ENCODE measurements at regions not wholly inside any gene's neighbourhood (a gene's known extent, or its start where the extent isn't known, plus 50 kb on each side); places are given as distances from the start of the nearest gene placed in this dataset.

GRCh38 chr9:75639971-75640610, 250.4 kb upstream of the PCSK5 start:
- Histone ChIP-seq H3K9ac (ENCODE audit: extremely low read depth, insufficient read length, low read length) (no peak overlapping the region), H4K5ac (ENCODE audit: insufficient read length, low read depth, low read length) (no peak overlapping the region), H2BK20ac (ENCODE audit: low read depth, low read length, poor library complexity, severe bottlenecking) (no peak overlapping the region), H4K8ac (replicated peaks; ENCODE audit: insufficient read length, low read depth, low read length) (no peak overlapping the region), H3K14ac (ENCODE audit: insufficient read depth, low read length) (no peak overlapping the region), H3K79me1 (ENCODE audit: insufficient read depth, low read depth, low read length, poor library complexity, severe bottlenecking) (no peaks in the 10 kb centered on the region), H3K23ac (ENCODE audit: insufficient read length, low read depth, low read length) (no peak overlapping the region), H2AK5ac (ENCODE audit: insufficient read length, low read length) (no peak overlapping the region), H3K27me3 (ENCODE audit: insufficient read depth, low read length) (no peaks in the 10 kb centered on the region), H3K4me1 (ENCODE audit: insufficient read depth, low read length) (peaks cover 3% of the 10 kb centered on the region; the same call in 1 of the 2 replicates), H4K20me1 (ENCODE audit: control insufficient read depth, insufficient read depth, insufficient read length) (no peaks in the 10 kb centered on the region), H3K9me3 (ENCODE audit: control insufficient read depth, low read depth, low read length) (no peaks in the 10 kb centered on the region), H3K79me2 (ENCODE audit: insufficient read depth, low read length) (no peaks in the 10 kb centered on the region), H3K4ac (ENCODE audit: low read depth, low read length) (no peak overlapping the region), H3K18ac (ENCODE audit: insufficient read length, low read depth, low read length) (no peak overlapping the region), H3K56ac (ENCODE audit: insufficient read length, low read depth, low read length) (no peak overlapping the region), H3K4me2 (ENCODE audit: insufficient read depth, insufficient read length, low read length) (no peak overlapping the region), H2BK5ac (ENCODE audit: insufficient read length, low read length) (no peak overlapping the region), H4K91ac (ENCODE audit: insufficient read length, low read depth, low read length) (no peak overlapping the region), H2BK120ac (ENCODE audit: low read depth, low read length, poor library complexity, severe bottlenecking) (no peak overlapping the region), H3K27ac (ENCODE audit: insufficient read length, low read depth, low read length) (no peak overlapping the region), H2BK12ac (ENCODE audit: insufficient read length, low read depth, low read length) (no peak overlapping the region), H3T11ph (ENCODE audit: low read length) (no peak overlapping the region), H2AFZ (ENCODE audit: low read length) (no peak overlapping the region), H2BK15ac (ENCODE audit: low read depth, low read length) (no peak overlapping the region), H3K23me2 (ENCODE audit: insufficient read length, low read depth, low read length, poor library complexity, severe bottlenecking) (no peaks in the 10 kb centered on the region)
- H3K27me3 Mint-ChIP-seq (ENCODE audit: low read depth), result no peaks in the 10 kb centered on the region
- no peak overlapping the region for H3K4me3 Mint-ChIP-seq
- H3K27ac Mint-ChIP-seq, result no peak overlapping the region; a peak in 1 of 7 replicates
- H3K4me1 Mint-ChIP-seq, result peaks cover 0 to 12% of the 10 kb centered on the region in 2 experiments; a peak in 2 of 4 replicates
- no peaks in the 10 kb centered on the region for H3K36me3 Mint-ChIP-seq (ENCODE audit: insufficient read depth in 1 of 3, low read depth in 3 of 3)
- DNase-seq, result no peak
- no peaks in the 10 kb centered on the region for H3K9me3 Mint-ChIP-seq
- no CpG with 5 or more reads among the region's 1 CpG for WGBS (ENCODE audit: extremely low coverage, insufficient read length, low lambda C conversion rate)
- TF ChIP-seq CTCF (conservative IDR thresholded peaks at IDR 0.05), result no peak

Measured in H9 (cell line).